ENCODE measurements at regions not wholly inside any gene's neighbourhood (a gene's known extent, or its start where the extent isn't known, plus 50 kb on each side); places are given as distances from the start of the nearest gene placed in this dataset.

DNA sequence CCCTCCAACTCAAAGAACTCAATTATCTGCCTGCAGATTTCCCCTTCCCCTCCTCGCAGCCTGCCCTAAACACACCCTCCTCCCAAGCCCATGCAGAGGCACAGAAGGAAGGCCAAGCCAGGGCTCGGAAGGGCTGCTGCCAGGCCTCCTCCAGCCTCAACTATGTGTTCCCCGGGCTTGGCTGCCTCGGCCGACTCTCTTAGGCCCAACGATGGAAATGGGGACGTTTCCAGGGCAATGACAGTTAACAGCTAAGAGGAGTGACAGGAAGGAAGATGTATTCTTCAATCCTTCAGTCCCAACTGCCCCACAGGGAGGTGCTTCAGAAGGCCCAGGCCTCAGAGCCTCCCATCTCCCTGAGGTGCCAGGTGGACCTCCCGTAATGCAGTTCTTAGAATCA lies 104.0 kb upstream of the AKIP1 start:
- intact Hi-C loops (cut with micrococcal nuclease), result no loop called here
- Histone ChIP-seq H3K27ac (ENCODE audit: extremely low read depth, low read depth, low read length) (no peak overlapping the region), H3K9me3 (replicated peaks; ENCODE audit: control insufficient read depth, insufficient read depth, low read depth, low read length) (no peaks in the 10 kb centered on the region), H3K9me1 (ENCODE audit: control insufficient read depth, insufficient read depth, low read length) (no peaks in the 10 kb centered on the region), H3K36me3 (ENCODE audit: control insufficient read depth, insufficient read depth, low read length) (no peaks in the 10 kb centered on the region), H3K4me1 (replicated peaks in 1 of 2; ENCODE audit: control insufficient read depth in 2 of 2, insufficient read depth in 2 of 2, low read length in 2 of 2) (peaks cover 0 to 5% of the 10 kb centered on the region in 2 experiments; a peak in 4 of 5 replicates), H3K4me2 (ENCODE audit: insufficient read depth, low read length) (no peak overlapping the region), H3K27me3 (ENCODE audit: control insufficient read depth in 2 of 2, insufficient read depth in 2 of 2, low read length in 2 of 2) (peaks cover 14 to 41% of the 10 kb centered on the region in 2 experiments), H3K79me2 (ENCODE audit: control insufficient read depth, insufficient read depth, low read length) (no peaks in the 10 kb centered on the region), H2AFZ (ENCODE audit: low read depth, low read length) (no peak overlapping the region), H4K20me1 (replicated peaks; ENCODE audit: control insufficient read depth, insufficient read depth, low read length) (no peaks in the 10 kb centered on the region), H3K9ac (ENCODE audit: insufficient read depth in 1 of 2, low read depth in 2 of 2, low read length in 2 of 2) (no peak overlapping the region), H3K4me3 (no peak overlapping the region)
- ChIA-PET POLR2A (interaction anchor here (0.8 to 0.9 kb wide), 2 partner anchors 28 to 99 kb away, joined by 3 read pairs; no protein-coding TSS in a partner anchor), CTCF (ENCODE audit: low intra/inter-chr PET ratio) (interaction anchor here (0.7 kb wide), 1 partner anchor 1233 kb away, joined by 6 read pairs; no protein-coding TSS in a partner anchor)
- no TSS peak for BruUV-seq (replicated peaks)
- in situ Hi-C loops (cut with MboI), result no loop called here
- DNase-seq (ENCODE audit: extremely low read depth in 1 of 4, low spot score in 3 of 4), result no peak
- ATAC-seq, result no peak
- no peak for FAIRE-seq
- 14% methylated on average over 8 of the region's 8 CpGs for WGBS (ENCODE audit: insufficient coverage, low coverage, missing lambda C conversion rate)
- TF ChIP-seq, protein P1, sequence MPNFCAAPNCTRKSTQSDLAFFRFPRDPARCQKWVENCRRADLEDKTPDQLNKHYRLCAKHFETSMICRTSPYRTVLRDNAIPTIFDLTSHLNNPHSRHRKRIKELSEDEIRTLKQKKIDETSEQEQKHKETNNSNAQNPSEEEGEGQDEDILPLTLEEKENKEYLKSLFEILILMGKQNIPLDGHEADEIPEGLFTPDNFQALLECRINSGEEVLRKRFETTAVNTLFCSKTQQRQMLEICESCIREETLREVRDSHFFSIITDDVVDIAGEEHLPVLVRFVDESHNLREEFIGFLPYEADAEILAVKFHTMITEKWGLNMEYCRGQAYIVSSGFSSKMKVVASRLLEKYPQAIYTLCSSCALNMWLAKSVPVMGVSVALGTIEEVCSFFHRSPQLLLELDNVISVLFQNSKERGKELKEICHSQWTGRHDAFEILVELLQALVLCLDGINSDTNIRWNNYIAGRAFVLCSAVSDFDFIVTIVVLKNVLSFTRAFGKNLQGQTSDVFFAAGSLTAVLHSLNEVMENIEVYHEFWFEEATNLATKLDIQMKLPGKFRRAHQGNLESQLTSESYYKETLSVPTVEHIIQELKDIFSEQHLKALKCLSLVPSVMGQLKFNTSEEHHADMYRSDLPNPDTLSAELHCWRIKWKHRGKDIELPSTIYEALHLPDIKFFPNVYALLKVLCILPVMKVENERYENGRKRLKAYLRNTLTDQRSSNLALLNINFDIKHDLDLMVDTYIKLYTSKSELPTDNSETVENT (CRISPR knock-in tag; IDR thresholded peaks at IDR 0.05), result no peak
- TF ChIP-seq MLLT1 (IDR thresholded peaks at IDR 0.05), result no peak
- no peak for TF ChIP-seq DPF2 (IDR thresholded peaks at IDR 0.05)
- TF ChIP-seq FOXK1 (CRISPR knock-in tag; IDR thresholded peaks at IDR 0.05; ENCODE audit: borderline replicate concordance), result no peak
- TF ChIP-seq STAT5B (CRISPR knock-in tag; IDR thresholded peaks at IDR 0.05), result no peak
- no peak for TF ChIP-seq PRMT5 (CRISPR knock-in tag; IDR thresholded peaks at IDR 0.05)
- TF ChIP-seq, protein P2, sequence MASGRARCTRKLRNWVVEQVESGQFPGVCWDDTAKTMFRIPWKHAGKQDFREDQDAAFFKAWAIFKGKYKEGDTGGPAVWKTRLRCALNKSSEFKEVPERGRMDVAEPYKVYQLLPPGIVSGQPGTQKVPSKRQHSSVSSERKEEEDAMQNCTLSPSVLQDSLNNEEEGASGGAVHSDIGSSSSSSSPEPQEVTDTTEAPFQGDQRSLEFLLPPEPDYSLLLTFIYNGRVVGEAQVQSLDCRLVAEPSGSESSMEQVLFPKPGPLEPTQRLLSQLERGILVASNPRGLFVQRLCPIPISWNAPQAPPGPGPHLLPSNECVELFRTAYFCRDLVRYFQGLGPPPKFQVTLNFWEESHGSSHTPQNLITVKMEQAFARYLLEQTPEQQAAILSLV (tag; IDR thresholded peaks at IDR 0.05), result no peak
- TF ChIP-seq NRF1 (conservative IDR thresholded peaks at IDR 0.05 in 1 of 2, IDR thresholded peaks at IDR 0.05 in 1 of 2), result no peak
- no peak for TF ChIP-seq DACH1 (IDR thresholded peaks at IDR 0.05; ENCODE audit: partially characterized antibody)
- no peak for TF ChIP-seq MECOM (CRISPR knock-in tag; IDR thresholded peaks at IDR 0.05)
- no peak for TF ChIP-seq KDM2B (CRISPR knock-in tag; IDR thresholded peaks at IDR 0.05)
- no peak for TF ChIP-seq CC2D1A (IDR thresholded peaks at IDR 0.05)
- no peak for TF ChIP-seq PHB2 (IDR thresholded peaks at IDR 0.05; ENCODE audit: low read depth)
- TF ChIP-seq, protein P3, sequence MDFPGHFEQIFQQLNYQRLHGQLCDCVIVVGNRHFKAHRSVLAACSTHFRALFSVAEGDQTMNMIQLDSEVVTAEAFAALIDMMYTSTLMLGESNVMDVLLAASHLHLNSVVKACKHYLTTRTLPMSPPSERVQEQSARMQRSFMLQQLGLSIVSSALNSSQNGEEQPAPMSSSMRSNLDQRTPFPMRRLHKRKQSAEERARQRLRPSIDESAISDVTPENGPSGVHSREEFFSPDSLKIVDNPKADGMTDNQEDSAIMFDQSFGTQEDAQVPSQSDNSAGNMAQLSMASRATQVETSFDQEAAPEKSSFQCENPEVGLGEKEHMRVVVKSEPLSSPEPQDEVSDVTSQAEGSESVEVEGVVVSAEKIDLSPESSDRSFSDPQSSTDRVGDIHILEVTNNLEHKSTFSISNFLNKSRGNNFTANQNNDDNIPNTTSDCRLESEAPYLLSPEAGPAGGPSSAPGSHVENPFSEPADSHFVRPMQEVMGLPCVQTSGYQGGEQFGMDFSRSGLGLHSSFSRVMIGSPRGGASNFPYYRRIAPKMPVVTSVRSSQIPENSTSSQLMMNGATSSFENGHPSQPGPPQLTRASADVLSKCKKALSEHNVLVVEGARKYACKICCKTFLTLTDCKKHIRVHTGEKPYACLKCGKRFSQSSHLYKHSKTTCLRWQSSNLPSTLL (IDR thresholded peaks at IDR 0.05), result no peak
- no peak for TF ChIP-seq HDAC8 (tag; IDR thresholded peaks at IDR 0.05)
- TF ChIP-seq PHTF2 (CRISPR knock-in tag; IDR thresholded peaks at IDR 0.05), result no peak
- TF ChIP-seq SOX6 (IDR thresholded peaks at IDR 0.05), result no peak
- TF ChIP-seq KDM4B (IDR thresholded peaks at IDR 0.05; ENCODE audit: borderline replicate concordance in 2 of 2, low read depth in 1 of 2), result no peak

Measured in K562 (cell line).